HG03159 (cell line): ENCODE measurements at regions not wholly inside any gene's neighbourhood (a gene's known extent, or its start where the extent isn't known, plus 50 kb on each side); places are given as distances from the start of the nearest gene placed in this dataset.

Experiments used
- ATAC-seq: cut with Tn5 transposase; IDR thresholded peaks from one replicate; pipeline ENCODE4 v1.9.1; 2021; ENCODE audit warnings: mild to moderate bottlenecking, moderate library complexity; ENCODE audit not compliant: unreplicated experiment

GRCh38 chr10:128879030-128879429, 588.0 kb upstream of the MGMT start:
- ATAC-seq = no peak

- ATAC-seq = no peak
Measured at GRCh38 chr10:128879441-128880140, 587.5 kb upstream of the MGMT start.

DNA sequence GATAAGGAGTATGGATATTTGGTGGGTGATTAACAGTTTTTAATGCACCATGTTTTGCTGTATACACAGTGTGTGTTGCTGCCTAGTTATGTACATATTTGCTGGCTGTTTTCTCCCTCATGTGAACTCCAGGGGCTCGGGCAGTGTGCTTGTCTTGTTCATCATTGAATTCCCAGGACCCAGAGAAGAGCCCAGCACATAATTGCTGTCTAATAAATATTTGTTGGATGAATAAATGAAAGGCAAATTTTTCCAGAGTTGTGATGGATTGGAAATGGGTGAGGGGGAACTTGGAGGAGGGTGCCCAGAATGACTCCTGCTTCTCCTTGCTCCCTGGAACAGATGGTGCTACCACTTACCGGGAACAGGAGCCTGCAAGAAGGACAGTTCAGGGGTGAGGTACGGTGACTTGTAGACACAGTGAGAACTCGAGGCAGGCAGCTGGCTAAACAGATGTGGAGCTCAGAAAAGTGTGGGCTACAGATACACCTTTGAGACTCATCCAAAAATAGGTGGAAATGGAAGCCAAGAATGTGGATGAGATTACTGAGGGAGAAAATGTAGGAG, 586.8 kb upstream of the MGMT start:
- ATAC-seq = no peak

DNA sequence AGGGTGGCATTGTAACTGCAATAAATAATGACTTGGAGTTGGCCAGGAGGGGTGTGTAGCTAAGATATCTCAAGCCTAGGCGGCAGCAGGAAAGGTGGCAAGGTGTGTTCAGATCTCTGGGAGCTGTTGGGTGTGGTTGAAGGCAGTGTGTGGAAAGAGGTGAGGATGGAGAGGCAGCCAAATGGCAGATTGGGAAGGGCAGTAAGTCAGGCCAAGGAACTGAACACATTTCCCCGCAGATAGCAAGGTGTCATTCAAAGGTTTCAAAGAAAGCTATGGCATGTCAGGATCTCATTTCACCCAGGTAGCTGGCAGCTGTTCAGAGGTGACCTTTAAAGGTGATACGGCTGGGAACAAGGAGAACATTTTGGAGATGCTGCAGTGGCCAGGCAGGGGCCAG, 586.0 kb upstream of the MGMT start:
- ATAC-seq = no peak

DNA sequence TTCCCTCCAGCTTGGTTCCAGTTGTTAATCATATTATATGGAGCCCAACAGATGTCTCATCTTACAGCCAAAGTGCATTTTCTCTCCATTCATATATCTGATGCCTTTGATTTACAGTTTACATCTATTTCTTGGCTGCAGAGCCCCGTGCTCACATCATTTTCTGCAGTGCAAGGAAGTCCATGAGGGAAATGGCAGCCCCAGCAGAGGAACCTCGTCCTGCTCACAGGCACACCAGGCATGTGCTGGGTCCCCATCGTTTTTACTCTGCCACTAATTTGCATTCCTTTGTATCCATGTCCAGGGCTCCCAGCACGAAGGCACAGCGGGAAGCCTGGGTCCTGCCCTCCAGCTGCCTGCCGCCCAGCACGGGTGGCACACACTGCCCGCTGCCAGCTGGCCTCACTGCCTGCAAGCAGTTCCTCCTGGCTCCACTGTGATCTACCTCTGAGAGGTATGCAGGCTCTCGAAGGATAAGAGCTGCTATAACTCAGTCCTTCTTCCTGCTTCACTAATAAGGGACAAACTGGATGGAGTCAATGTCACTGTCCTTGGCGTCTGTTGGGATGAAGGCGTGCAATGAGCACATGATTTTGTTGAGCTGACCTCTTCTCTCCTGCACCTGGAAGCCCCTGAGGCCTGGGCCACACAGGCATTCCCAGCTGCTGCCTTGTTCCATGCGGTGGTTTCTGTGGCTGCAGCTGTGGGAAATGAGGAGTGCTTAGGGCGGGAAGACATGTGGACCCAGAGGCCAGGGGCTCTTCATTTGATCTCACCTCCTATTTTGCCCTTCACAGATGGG, 583.6 kb upstream of the MGMT start:
- ATAC-seq = no peak

DNA sequence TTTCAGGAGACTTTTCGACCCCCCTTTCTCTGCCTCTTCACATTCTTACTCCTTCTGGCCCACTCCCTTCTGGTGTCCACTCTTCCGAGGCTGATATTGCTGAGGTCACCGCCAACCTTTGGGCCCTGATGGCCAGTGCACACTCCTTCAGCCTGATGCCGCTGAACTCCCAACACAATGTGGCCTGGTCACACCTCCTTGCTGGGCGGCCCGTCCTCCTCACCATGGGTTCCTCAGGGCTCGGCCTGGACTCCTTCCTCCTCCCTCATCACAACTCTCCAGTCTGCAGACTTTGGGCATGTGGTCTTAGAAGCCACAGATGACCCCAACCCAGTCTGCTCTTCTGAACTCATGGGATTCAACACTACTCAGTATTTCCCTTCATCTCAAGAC, 583.0 kb upstream of the MGMT start:
- ATAC-seq = no peak

DNA sequence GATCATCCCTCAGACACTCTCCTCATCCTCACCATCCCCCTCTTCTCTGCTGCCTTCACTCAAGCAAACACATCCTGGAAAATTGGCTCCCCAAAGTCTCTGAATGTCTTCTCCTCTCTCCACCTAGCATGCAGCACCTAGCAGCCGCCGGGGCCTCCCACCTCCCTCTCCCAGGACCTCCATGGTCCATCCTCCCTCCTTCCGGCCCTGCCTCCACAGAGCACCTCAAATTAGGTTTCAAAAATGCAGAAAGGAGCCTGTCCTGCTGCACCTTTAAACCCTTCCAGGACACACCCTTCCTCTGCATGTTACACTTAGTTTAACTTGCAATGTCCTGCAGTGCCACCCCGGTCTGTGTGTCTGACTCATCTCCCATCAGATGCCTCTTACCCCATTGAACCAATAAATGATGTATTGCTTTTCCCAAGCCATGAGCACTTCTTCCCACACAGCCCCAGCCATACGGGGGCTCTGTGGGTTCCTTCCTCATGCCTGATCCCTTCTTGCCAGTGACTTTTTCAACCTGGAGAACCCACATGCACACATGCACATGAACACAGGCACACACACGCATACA, 582.5 kb upstream of the MGMT start:
- ATAC-seq = no peak

GRCh38 chr10:128885573-128886555, 581.2 kb upstream of the MGMT start:
- no peak for ATAC-seq

GRCh38 chr10:128887856-128888255, 579.2 kb upstream of the MGMT start:
- ATAC-seq = no peak

DNA sequence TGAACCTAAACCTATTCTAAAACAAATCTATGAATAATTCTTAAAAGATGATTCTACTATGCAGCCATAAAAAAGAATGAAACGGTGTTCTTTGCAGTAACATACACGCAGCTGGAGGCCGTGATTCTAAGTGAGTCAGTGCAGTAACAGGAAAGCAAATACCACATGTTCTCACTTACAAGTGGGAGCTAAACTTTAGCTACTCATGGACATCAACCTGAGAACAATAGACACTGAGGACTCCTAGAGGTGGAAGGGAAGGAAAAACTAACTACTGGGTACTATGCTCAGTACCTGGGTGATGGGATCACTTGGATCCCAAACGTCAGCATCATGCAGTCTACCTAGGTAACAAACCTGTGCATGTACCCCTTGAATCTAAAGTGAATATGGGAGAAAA, 575.0 kb upstream of the MGMT start:
- no peak for ATAC-seq

- no peak for ATAC-seq
Measured at GRCh38 chr10:128894641-128895040, 572.4 kb upstream of the MGMT start.

- ATAC-seq = no peak
Measured at GRCh38 chr10:128895473-128895872, 571.6 kb upstream of the MGMT start.

DNA sequence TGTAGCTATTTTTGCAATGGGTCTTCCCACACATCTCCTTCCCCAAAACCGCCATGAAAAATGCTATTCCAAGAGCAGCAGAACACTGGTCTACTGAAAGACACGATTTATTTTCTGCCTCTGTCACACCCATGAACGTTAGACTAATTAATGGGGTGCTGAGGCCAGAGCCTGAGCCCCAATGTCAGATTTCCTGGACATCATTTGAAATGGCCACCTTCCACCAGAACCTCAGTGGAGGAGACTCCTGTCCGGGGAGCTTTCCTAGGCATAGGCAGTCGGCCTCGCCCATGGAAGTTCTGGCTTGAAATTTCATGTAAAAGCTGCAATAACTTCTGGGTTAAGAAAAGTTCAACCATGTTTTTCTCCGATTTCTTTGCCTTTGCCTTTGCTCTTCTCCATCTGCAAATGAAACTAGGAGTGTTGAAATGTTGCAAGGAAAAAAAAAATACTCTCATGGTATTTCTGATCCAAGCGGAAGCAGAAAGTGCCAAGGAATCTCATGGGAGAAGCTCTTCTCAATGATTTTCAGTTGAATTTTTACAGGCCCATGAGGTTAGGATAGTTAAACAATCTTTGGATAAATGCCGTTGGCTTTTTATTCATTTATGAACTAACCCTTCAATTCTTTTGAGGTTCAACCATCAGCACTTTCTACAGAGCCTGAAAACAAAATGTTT, 570.8 kb upstream of the MGMT start:
- no peak for ATAC-seq

DNA sequence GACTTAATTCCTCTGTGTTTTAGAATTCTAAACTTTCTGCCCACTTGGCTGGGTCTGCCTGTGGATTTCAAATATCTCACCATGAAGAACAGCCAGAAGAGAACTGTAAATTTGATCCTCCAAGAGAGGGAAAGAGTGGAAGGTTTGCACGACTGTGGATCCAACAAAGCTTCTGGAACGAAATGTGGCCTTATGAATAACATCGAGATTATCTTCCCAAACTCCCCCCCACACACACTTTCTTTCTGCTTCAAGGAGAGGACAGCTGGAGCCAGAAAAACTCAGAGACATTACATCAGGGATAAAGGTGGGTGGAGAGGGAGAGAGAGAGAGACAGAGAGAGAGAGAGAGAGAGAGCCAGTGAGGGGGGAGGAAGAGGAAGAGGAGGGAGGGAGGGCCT, 570.1 kb upstream of the MGMT start:
- no peak for ATAC-seq

GRCh38 chr10:128897401-128898129, 569.5 kb upstream of the MGMT start:
- ATAC-seq = no peak

- no peak for ATAC-seq
Measured at GRCh38 chr10:128898133-128898915, 568.7 kb upstream of the MGMT start.

DNA sequence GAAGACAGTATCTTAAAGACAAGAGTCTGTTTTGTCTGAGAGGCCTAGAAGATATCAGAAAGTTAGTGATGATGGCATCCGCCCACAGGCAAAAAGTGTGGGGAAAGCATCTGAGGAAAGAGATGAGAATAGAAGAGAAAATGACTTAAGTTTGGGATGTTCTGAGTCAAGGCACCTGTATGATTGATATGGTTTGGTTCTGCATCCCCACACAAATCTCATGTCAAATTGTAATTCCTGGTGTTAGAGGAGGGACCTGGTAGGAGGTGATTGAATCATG, 568.2 kb upstream of the MGMT start:
- no peak for ATAC-seq

DNA sequence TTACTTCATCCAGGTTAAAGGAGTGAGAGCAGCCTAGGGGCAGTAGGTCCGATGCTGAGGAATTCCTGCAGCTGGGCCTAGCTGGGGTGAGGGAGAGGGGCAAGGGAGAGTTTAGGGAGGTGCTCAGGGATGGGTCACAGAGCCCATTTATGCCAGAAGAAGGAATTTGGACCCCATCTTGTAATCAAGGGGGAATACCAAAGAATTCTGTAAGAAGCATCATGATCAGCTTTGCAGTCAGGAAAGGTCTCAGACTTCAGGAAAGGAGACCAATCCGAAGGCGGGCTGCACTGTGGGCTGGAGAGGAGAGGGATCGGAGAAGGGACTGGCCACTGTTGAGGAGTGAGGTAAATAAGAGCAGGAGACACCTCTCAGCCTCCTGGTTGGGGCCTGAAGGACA, 566.6 kb upstream of the MGMT start:
- ATAC-seq = no peak

- ATAC-seq = no peak
Measured at GRCh38 chr10:128901236-128901635, 565.8 kb upstream of the MGMT start.
